ENCODE measurements at regions not wholly inside any gene's neighbourhood (a gene's known extent, or its start where the extent isn't known, plus 50 kb on each side); places are given as distances from the start of the nearest gene placed in this dataset.

DNA sequence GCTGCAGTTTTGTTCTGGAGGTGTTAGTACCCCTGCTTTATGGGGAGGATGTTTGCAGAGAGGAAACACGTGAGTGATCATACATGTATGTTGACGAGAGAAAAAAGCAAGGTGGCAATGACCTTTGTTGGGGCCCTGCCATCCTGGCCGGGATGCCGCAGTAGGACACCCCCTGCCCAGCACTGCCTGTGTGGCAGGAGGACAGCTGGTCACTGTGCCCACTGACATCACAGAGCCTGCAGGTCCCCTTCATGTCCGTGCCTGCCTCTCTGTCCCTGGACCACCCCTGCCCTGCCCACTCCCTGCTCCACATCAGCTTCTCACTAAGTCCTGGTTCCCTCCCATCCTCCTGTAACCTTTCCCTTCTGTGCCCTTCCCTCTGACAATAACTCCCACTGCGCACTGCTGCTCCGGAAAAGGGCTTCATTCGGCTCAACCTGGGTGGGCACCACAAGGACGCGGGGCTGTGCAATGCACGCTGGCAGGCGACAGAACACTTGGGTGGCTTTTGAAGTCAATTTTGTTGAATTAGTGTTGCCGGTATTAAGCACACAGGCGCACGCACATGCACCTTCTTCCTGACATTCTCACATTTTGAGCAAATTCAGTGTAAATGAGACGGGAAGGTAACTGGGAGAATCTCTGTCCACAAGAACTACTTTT lies 51.5 kb upstream of the TWIST2 start:
- no peak for DNase-seq

DNA sequence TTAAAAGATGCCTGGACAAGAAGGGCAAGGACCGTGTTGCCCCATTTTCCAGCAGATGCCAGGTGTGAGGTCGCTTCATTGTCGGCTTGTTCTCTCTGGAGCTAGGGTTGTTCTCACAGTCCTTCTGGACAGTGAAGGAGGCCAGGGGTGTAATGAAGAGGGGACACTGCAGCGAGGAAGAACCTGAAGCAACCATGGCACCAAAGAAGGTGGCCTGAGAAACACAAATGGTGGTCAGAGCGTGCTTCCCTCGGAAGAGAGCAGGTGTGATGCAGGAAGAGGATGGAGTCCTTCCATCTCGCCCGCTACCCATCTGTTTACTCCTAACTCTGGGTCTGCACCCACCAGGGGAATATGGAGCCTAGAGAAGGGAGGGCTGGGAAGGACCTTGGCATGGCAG lies 50.3 kb upstream of the TWIST2 start:
- no peak for DNase-seq
